ENCODE measurements at regions not wholly inside any gene's neighbourhood (a gene's known extent, or its start where the extent isn't known, plus 50 kb on each side); places are given as distances from the start of the nearest gene placed in this dataset.

GRCh38 chr5:2686321-2687124, 65.0 kb downstream of the IRX2 start:
- TF ChIP-seq, protein P1, sequence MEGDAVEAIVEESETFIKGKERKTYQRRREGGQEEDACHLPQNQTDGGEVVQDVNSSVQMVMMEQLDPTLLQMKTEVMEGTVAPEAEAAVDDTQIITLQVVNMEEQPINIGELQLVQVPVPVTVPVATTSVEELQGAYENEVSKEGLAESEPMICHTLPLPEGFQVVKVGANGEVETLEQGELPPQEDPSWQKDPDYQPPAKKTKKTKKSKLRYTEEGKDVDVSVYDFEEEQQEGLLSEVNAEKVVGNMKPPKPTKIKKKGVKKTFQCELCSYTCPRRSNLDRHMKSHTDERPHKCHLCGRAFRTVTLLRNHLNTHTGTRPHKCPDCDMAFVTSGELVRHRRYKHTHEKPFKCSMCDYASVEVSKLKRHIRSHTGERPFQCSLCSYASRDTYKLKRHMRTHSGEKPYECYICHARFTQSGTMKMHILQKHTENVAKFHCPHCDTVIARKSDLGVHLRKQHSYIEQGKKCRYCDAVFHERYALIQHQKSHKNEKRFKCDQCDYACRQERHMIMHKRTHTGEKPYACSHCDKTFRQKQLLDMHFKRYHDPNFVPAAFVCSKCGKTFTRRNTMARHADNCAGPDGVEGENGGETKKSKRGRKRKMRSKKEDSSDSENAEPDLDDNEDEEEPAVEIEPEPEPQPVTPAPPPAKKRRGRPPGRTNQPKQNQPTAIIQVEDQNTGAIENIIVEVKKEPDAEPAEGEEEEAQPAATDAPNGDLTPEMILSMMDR (IDR thresholded peaks at IDR 0.05), result peak; percentile 23
- TF ChIP-seq EZH2 (IDR thresholded peaks at IDR 0.05), result no peak
- no peak for TF ChIP-seq EZH2phosphoT487 (IDR thresholded peaks at IDR 0.05)

Data from neural progenitor cell (in vitro differentiated cells).